Stimulated activated CD4-positive, alpha-beta T cell treated with anti-CD3 and anti-CD28 coated beads, Interleukin-12 subunit alpha, Interleukin-12 subunit beta, amount 100 ng/mL, for 4 hours (primary cell): ENCODE measurements at regions not wholly inside any gene's neighbourhood (a gene's known extent, or its start where the extent isn't known, plus 50 kb on each side); places are given as distances from the start of the nearest gene placed in this dataset.

Experiments
- DNase-seq: peaks from one replicate; pipeline ENCODE4 v3.0.0-alpha.2; 2020

GRCh38 chr11:116093481-116094270, 589.5 kb upstream of the CADM1 start:
- no peak for DNase-seq

- DNase-seq: no peak
Observed at GRCh38 chr11:116093065-116093464, 588.9 kb upstream of the CADM1 start.

- DNase-seq: no peak
Observed at GRCh38 chr11:116086426-116086825, 582.2 kb upstream of the CADM1 start.

- no peak for DNase-seq
Observed at GRCh38 chr11:116085031-116085635, 580.9 kb upstream of the CADM1 start.

- no peak for DNase-seq
Observed at GRCh38 chr11:116084511-116084910, 580.3 kb upstream of the CADM1 start.

- no peak for DNase-seq
Observed at GRCh38 chr11:116082256-116082655, 578.0 kb upstream of the CADM1 start.

- no peak for DNase-seq
Observed at GRCh38 chr11:116079580-116079979, 575.4 kb upstream of the CADM1 start.

- DNase-seq: no peak
Observed at GRCh38 chr11:116078101-116078591, 573.9 kb upstream of the CADM1 start.

- no peak for DNase-seq
Observed at GRCh38 chr11:116077092-116077491, 572.9 kb upstream of the CADM1 start.

GRCh38 chr11:116073854-116074837, 569.9 kb upstream of the CADM1 start:
- no peak for DNase-seq

GRCh38 chr11:116072601-116073410, 568.6 kb upstream of the CADM1 start:
- no peak for DNase-seq

- DNase-seq: no peak
Observed at GRCh38 chr11:116072133-116072532, 567.9 kb upstream of the CADM1 start.

- no peak for DNase-seq
Observed at GRCh38 chr11:116071241-116071640, 567.0 kb upstream of the CADM1 start.

GRCh38 chr11:116070520-116070919, 566.3 kb upstream of the CADM1 start:
- no peak for DNase-seq

GRCh38 chr11:116066777-116067176, 562.6 kb upstream of the CADM1 start:
- no peak for DNase-seq

GRCh38 chr11:116065986-116066385, 561.8 kb upstream of the CADM1 start:
- no peak for DNase-seq

GRCh38 chr11:116065191-116065895, 561.1 kb upstream of the CADM1 start:
- no peak for DNase-seq

- DNase-seq: no peak
Observed at GRCh38 chr11:116062490-116063171, 558.4 kb upstream of the CADM1 start.

GRCh38 chr11:116062129-116062489, 557.9 kb upstream of the CADM1 start:
- no peak for DNase-seq

GRCh38 chr11:116061322-116061721, 557.1 kb upstream of the CADM1 start:
- no peak for DNase-seq

- no peak for DNase-seq
Observed at GRCh38 chr11:116059919-116060318, 555.7 kb upstream of the CADM1 start.
